ENCODE measurements at regions not wholly inside any gene's neighbourhood (a gene's known extent, or its start where the extent isn't known, plus 50 kb on each side); places are given as distances from the start of the nearest gene placed in this dataset.

DNA sequence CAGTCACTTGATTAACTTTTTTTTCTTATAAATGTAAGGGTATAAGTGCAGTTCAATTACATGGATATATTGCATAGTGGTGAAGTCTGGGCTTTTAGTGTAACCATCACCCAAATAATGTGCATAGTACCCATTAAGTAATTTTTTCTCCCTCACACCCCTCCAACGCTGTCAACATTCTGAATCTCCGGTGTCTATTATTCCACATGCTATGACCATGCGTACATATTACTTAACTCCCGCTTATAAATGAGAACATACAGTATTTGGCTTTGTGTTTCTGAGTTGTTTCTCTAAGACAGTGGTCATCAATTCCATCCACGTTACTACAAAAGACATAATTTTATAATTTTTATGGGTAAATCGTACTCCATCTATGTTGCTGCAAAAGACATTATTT lies 1191.1 kb downstream of the NCAM2 start:
- CTCF ChIA-PET: no interaction called here
- no peaks in the 10 kb centered on the region for H3F3A ChIP-seq (replicated peaks; ENCODE audit: insufficient read depth)
- no peak overlapping the region for H3K4me2 ChIP-seq
- no peaks in the 10 kb centered on the region for H3K9me3 ChIP-seq
- no peaks in the 10 kb centered on the region for H3K36me3 ChIP-seq (replicated peaks in 1 of 2; ENCODE audit: control insufficient read depth in 1 of 2, insufficient read depth in 2 of 2, low read length in 1 of 2)
- no peaks in the 10 kb centered on the region for H4K20me1 ChIP-seq (ENCODE audit: insufficient read depth)
- no peaks in the 10 kb centered on the region for H3K27me3 ChIP-seq (ENCODE audit: insufficient read depth)
- no peaks in the 10 kb centered on the region for H3K4me1 ChIP-seq (ENCODE audit: control insufficient read depth in 1 of 2, insufficient read depth in 2 of 2, low read depth in 1 of 2, low read length in 1 of 2)
- no peak for DNase-seq
- no peak overlapping the region for H2AFZ ChIP-seq (ENCODE audit: low read depth)
- no peak overlapping the region for H3K27ac ChIP-seq (ENCODE audit: low read depth in 2 of 2, low read length in 1 of 2)
- POLR2A ChIA-PET: no interaction called here
- WGBS (ENCODE audit: low lambda C conversion rate): 71% methylated on average over 6 of the region's 6 CpGs
- no peaks in the 10 kb centered on the region for H3K9me2 ChIP-seq
- TF ChIP-seq NRF1 (IDR thresholded peaks at IDR 0.05; ENCODE audit: low read depth, low read length) (no peak), FOSL2 (IDR thresholded peaks at IDR 0.05; ENCODE audit: borderline replicate concordance, low read depth) (no peak), RCOR1 (IDR thresholded peaks at IDR 0.05; ENCODE audit: low read length) (no peak), SIN3A (IDR thresholded peaks at IDR 0.05; ENCODE audit: borderline replicate concordance, low read depth, low read length) (no peak), FOXM1 (IDR thresholded peaks at IDR 0.05; ENCODE audit: low read depth) (no peak), EZH2phosphoT487 (IDR thresholded peaks at IDR 0.05; ENCODE audit: borderline replicate concordance, low read depth) (no peak), RAD21 (IDR thresholded peaks at IDR 0.05; ENCODE audit: low read length) (no peak), FOXJ3 (CRISPR knock-in tag; IDR thresholded peaks at IDR 0.05) (no peak), SMC3 (IDR thresholded peaks at IDR 0.05; ENCODE audit: low read depth, low read length) (no peak), RXRA (IDR thresholded peaks at IDR 0.05; ENCODE audit: borderline replicate concordance, low read depth) (no peak), TCF12 (IDR thresholded peaks at IDR 0.05) (no peak), GABPA (IDR thresholded peaks at IDR 0.05; ENCODE audit: low read depth) (no peak)
- TF ChIP-seq, protein P1, sequence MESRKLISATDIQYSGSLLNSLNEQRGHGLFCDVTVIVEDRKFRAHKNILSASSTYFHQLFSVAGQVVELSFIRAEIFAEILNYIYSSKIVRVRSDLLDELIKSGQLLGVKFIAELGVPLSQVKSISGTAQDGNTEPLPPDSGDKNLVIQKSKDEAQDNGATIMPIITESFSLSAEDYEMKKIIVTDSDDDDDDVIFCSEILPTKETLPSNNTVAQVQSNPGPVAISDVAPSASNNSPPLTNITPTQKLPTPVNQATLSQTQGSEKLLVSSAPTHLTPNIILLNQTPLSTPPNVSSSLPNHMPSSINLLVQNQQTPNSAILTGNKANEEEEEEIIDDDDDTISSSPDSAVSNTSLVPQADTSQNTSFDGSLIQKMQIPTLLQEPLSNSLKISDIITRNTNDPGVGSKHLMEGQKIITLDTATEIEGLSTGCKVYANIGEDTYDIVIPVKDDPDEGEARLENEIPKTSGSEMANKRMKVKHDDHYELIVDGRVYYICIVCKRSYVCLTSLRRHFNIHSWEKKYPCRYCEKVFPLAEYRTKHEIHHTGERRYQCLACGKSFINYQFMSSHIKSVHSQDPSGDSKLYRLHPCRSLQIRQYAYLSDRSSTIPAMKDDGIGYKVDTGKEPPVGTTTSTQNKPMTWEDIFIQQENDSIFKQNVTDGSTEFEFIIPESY (IDR thresholded peaks at IDR 0.05; ENCODE audit: borderline replicate concordance, low read depth): no peak
- TF ChIP-seq, protein P2, sequence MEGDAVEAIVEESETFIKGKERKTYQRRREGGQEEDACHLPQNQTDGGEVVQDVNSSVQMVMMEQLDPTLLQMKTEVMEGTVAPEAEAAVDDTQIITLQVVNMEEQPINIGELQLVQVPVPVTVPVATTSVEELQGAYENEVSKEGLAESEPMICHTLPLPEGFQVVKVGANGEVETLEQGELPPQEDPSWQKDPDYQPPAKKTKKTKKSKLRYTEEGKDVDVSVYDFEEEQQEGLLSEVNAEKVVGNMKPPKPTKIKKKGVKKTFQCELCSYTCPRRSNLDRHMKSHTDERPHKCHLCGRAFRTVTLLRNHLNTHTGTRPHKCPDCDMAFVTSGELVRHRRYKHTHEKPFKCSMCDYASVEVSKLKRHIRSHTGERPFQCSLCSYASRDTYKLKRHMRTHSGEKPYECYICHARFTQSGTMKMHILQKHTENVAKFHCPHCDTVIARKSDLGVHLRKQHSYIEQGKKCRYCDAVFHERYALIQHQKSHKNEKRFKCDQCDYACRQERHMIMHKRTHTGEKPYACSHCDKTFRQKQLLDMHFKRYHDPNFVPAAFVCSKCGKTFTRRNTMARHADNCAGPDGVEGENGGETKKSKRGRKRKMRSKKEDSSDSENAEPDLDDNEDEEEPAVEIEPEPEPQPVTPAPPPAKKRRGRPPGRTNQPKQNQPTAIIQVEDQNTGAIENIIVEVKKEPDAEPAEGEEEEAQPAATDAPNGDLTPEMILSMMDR (IDR thresholded peaks at IDR 0.05): no peak
- no peak overlapping the region for H3K9ac ChIP-seq
- H3K4me3 ChIP-seq (ENCODE audit: low read depth in 2 of 2, low read length in 1 of 2): no peak overlapping the region
- no peaks in the 10 kb centered on the region for H3K79me2 ChIP-seq (ENCODE audit: insufficient read depth)

DNA sequence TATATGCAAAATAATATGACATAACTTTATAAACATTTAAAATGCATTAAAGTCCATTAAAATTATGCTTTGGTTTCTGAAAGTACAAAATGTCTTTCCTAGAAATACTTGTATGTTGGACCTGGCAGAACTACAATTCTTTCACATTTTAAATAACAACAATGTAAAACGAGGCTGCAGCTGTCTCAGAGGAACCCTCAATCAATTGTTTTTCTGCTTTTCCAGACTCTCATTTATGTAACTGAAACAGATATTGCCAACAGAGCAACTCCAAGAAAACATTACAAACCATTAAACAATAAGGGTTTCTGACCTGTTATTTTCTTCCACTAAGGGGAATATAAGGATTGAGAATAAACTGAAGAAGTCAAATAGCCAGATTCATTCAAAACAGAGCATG lies 1193.4 kb downstream of the NCAM2 start:
- H3K36me3 ChIP-seq (replicated peaks in 1 of 2; ENCODE audit: control insufficient read depth in 1 of 2, insufficient read depth in 2 of 2, low read length in 1 of 2): no peaks in the 10 kb centered on the region
- no peak for DNase-seq
- TF ChIP-seq, protein P3, sequence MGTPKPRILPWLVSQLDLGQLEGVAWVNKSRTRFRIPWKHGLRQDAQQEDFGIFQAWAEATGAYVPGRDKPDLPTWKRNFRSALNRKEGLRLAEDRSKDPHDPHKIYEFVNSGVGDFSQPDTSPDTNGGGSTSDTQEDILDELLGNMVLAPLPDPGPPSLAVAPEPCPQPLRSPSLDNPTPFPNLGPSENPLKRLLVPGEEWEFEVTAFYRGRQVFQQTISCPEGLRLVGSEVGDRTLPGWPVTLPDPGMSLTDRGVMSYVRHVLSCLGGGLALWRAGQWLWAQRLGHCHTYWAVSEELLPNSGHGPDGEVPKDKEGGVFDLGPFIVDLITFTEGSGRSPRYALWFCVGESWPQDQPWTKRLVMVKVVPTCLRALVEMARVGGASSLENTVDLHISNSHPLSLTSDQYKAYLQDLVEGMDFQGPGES (IDR thresholded peaks at IDR 0.05; ENCODE audit: low read depth, low read length): no peak
- TF ChIP-seq RFX5 (IDR thresholded peaks at IDR 0.05; ENCODE audit: low read length): no peak
- POLR2A ChIA-PET: no interaction called here
- no peaks in the 10 kb centered on the region for H4K20me1 ChIP-seq (ENCODE audit: insufficient read depth)
- H3K79me2 ChIP-seq (ENCODE audit: insufficient read depth): no peaks in the 10 kb centered on the region
- no peak overlapping the region for H3K4me3 ChIP-seq (ENCODE audit: low read depth in 2 of 2, low read length in 1 of 2)
- 4% methylated on average over 1 of the region's 1 CpG for WGBS (ENCODE audit: low lambda C conversion rate)
- no peaks in the 10 kb centered on the region for H3K9me2 ChIP-seq
- no peaks in the 10 kb centered on the region for H3K27me3 ChIP-seq (ENCODE audit: insufficient read depth)
- no peaks in the 10 kb centered on the region for H3K4me1 ChIP-seq (ENCODE audit: control insufficient read depth in 1 of 2, insufficient read depth in 2 of 2, low read depth in 1 of 2, low read length in 1 of 2)
- no peak overlapping the region for H2AFZ ChIP-seq (ENCODE audit: low read depth)
- H3K9me3 ChIP-seq: no peaks in the 10 kb centered on the region
- no peak overlapping the region for H3K4me2 ChIP-seq
- H3F3A ChIP-seq (replicated peaks; ENCODE audit: insufficient read depth): no peaks in the 10 kb centered on the region
- H3K9ac ChIP-seq: no peak overlapping the region
- no peak overlapping the region for H3K27ac ChIP-seq (ENCODE audit: low read depth in 2 of 2, low read length in 1 of 2)
- CTCF ChIA-PET: no interaction called here

Measured in SK-N-SH (cell line).